Vagina (tissue), 2 donors: ENCODE measurements at regions not wholly inside any gene's neighbourhood (a gene's known extent, or its start where the extent isn't known, plus 50 kb on each side); places are given as distances from the start of the nearest gene placed in this dataset.

Experiments
- DNase-seq, 2 donors: peaks; one replicate each; pipeline ENCODE4 v3.0.0-alpha.2; 2017; ENCODE audit errors: extremely low spot score in 2 of 2
- H3K27ac ChIP-seq: fragments of 200-600 bp; sonication (generic); one replicate; pipeline ENCODE4 v1.5.1; 2019
- H3K27me3 ChIP-seq: fragments of 200-600 bp; sonication (generic); one replicate; pipeline ENCODE4 v1.5.1; 2019
- H3K36me3 ChIP-seq, 2 donors: fragments of 200-600 bp; sonication (generic); one replicate each; pipeline ENCODE4 v1.5.1; 2017 to 2019
- H3K4me1 ChIP-seq: fragments of 200-600 bp; sonication (generic); one replicate; pipeline ENCODE4 v1.5.1; 2019
- H3K4me3 ChIP-seq, 2 donors: fragments of 200-600 bp; sonication (generic); 1 replicate in 1 of 2; 2 replicates in 1 of 2; pipeline ENCODE4 v1.5.1; 2016 to 2019
- H3K9me3 ChIP-seq: fragments of 200-600 bp; sonication (generic); one replicate; pipeline ENCODE4 v1.5.1; 2019
- CTCF ChIP-seq, 3 experiments: fragments of 450-650 bp in 2 of 3; fragments of 200-600 bp in 1 of 3; sonication (generic) in 1 of 3; IDR thresholded peaks; one replicate each; pipeline ENCODE4 v1.5.1; 2017 to 2019; ENCODE audit warnings: antibody characterized with exemption in 3 of 3, mild to moderate bottlenecking in 2 of 3, moderate library complexity in 2 of 3
- POLR2A ChIP-seq, 2 donors: fragments of 450-650 bp; IDR thresholded peaks; one replicate each; pipeline ENCODE4 v1.6.1; 2017; ENCODE audit warnings: antibody characterized with exemption in 2 of 2, mild to moderate bottlenecking in 2 of 2, moderate library complexity in 2 of 2
- POLR2AphosphoS5 ChIP-seq, 2 donors: sonication (generic); formaldehyde crosslinking; IDR thresholded peaks; one replicate each; pipeline ENCODE4 v1.9.0; 2017; ENCODE audit warnings: antibody characterized with exemption in 2 of 2, mild to moderate bottlenecking in 2 of 2, low read depth in 1 of 2; ENCODE audit not compliant: insufficient read depth in 1 of 2
- intact Hi-C: fragments of 100-400 bp; cut with DNase I; formaldehyde crosslinking; loops from one replicate; pipeline ENCODE4 v1.15.1; 2023

GRCh38 chr2:65799141-65799854, 366.9 kb upstream of the SPRED2 start:
- TF ChIP-seq POLR2A (IDR thresholded peaks at IDR 0.05), result no peak
- no peak for TF ChIP-seq POLR2AphosphoS5 (IDR thresholded peaks at IDR 0.05; ENCODE audit: insufficient read depth in 1 of 2, low read depth in 1 of 2)
- Histone ChIP-seq H3K9me3 (no peaks in the 10 kb centered on the region), H3K4me1 (no peaks in the 10 kb centered on the region), H3K27me3 (no peaks in the 10 kb centered on the region), H3K36me3 (no peaks in the 10 kb centered on the region), H3K4me3 (no peak overlapping the region), H3K27ac (no peak overlapping the region)
- DNase-seq, result no peak
- intact Hi-C loops, result no loop called here

GRCh38 chr2:65798641-65799040, 366.2 kb upstream of the SPRED2 start:
- intact Hi-C loops, result no loop called here
- Histone ChIP-seq H3K9me3 (no peaks in the 10 kb centered on the region), H3K27me3 (no peaks in the 10 kb centered on the region), H3K27ac (no peak overlapping the region), H3K4me3 (no peak overlapping the region), H3K36me3 (no peaks in the 10 kb centered on the region), H3K4me1 (no peaks in the 10 kb centered on the region)
- TF ChIP-seq POLR2AphosphoS5 (IDR thresholded peaks at IDR 0.05; ENCODE audit: insufficient read depth in 1 of 2, low read depth in 1 of 2) (no peak), POLR2A (IDR thresholded peaks at IDR 0.05) (no peak), CTCF (IDR thresholded peaks at IDR 0.05) (no peak)
- no peak for DNase-seq

GRCh38 chr2:65794994-65795393, 362.6 kb upstream of the SPRED2 start:
- H3K27ac ChIP-seq, result no peak overlapping the region
- DNase-seq, result no peak
- no peak for TF ChIP-seq POLR2AphosphoS5 (IDR thresholded peaks at IDR 0.05; ENCODE audit: insufficient read depth in 1 of 2, low read depth in 1 of 2)
- TF ChIP-seq POLR2A (IDR thresholded peaks at IDR 0.05), result no peak
- TF ChIP-seq CTCF (IDR thresholded peaks at IDR 0.05), result no peak
- no peaks in the 10 kb centered on the region for H3K4me1 ChIP-seq
- no peak overlapping the region for H3K4me3 ChIP-seq
- no peaks in the 10 kb centered on the region for H3K9me3 ChIP-seq
- no peaks in the 10 kb centered on the region for H3K36me3 ChIP-seq
- intact Hi-C loops, result no loop called here
- H3K27me3 ChIP-seq, result no peaks in the 10 kb centered on the region

GRCh38 chr2:65791404-65791975, 359.1 kb upstream of the SPRED2 start:
- intact Hi-C loops, result no loop called here
- Histone ChIP-seq H3K9me3 (no peaks in the 10 kb centered on the region), H3K27me3 (no peaks in the 10 kb centered on the region), H3K4me1 (no peaks in the 10 kb centered on the region), H3K36me3 (no peaks in the 10 kb centered on the region), H3K4me3 (no peak overlapping the region), H3K27ac (no peak overlapping the region)
- TF ChIP-seq CTCF (IDR thresholded peaks at IDR 0.05) (no peak), POLR2AphosphoS5 (IDR thresholded peaks at IDR 0.05; ENCODE audit: insufficient read depth in 1 of 2, low read depth in 1 of 2) (no peak), POLR2A (IDR thresholded peaks at IDR 0.05) (no peak)
- no peak for DNase-seq

- no peak overlapping the region for H3K4me3 ChIP-seq
- H3K4me1 ChIP-seq, result no peaks in the 10 kb centered on the region
- intact Hi-C loops, result no loop called here
- no peaks in the 10 kb centered on the region for H3K9me3 ChIP-seq
- no peak for TF ChIP-seq POLR2A (IDR thresholded peaks at IDR 0.05)
- TF ChIP-seq CTCF (IDR thresholded peaks at IDR 0.05), result no peak
- TF ChIP-seq POLR2AphosphoS5 (IDR thresholded peaks at IDR 0.05; ENCODE audit: insufficient read depth in 1 of 2, low read depth in 1 of 2), result no peak
- no peaks in the 10 kb centered on the region for H3K36me3 ChIP-seq
- no peak overlapping the region for H3K27ac ChIP-seq
- no peaks in the 10 kb centered on the region for H3K27me3 ChIP-seq
- DNase-seq, result no peak
Measured at GRCh38 chr2:65790676-65790935, 358.2 kb upstream of the SPRED2 start.
